GM12864 (cell line): ENCODE measurements at regions not wholly inside any gene's neighbourhood (a gene's known extent, or its start where the extent isn't known, plus 50 kb on each side); places are given as distances from the start of the nearest gene placed in this dataset.

Experiments
- DNase-seq: peaks from one replicate; pipeline ENCODE4 v3.0.0-alpha.2; 2011; ENCODE audit warnings: low read depth
- H3K4me3 ChIP-seq: 2 replicates; pipeline ENCODE4 v1.5.1; 2011; ENCODE audit warnings: mild to moderate bottlenecking, low read depth, low read length, control low read depth
- TF ChIP-seq, protein P1 (sequence below): IDR thresholded peaks from 2 replicates; pipeline ENCODE4 v1.5.1; 2011; ENCODE audit warnings: low read depth, mild to moderate bottlenecking, moderate library complexity, low read length, control low read depth, inconsistent platforms; ENCODE audit errors: missing control alignments

DNA sequence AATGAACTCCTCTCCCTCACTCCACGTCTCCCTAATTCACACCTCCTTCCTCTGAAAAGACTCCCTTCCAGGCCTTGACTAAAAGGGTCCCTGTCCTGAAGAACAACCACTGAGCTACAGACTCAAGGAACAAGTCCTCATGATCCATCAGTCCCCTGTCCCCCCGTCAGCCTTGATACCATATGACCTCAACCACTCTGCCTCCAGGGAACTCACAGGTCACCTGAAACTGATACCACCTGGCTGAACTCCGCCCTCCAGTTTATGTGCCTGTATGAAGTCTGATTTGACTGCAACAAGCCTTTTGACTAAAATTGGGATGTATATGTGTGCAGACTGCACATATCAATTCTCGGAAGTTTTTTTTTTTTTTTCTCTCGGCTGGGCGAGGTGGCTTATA lies 88.7 kb downstream of the UGCG start:
- TF ChIP-seq, protein P1, sequence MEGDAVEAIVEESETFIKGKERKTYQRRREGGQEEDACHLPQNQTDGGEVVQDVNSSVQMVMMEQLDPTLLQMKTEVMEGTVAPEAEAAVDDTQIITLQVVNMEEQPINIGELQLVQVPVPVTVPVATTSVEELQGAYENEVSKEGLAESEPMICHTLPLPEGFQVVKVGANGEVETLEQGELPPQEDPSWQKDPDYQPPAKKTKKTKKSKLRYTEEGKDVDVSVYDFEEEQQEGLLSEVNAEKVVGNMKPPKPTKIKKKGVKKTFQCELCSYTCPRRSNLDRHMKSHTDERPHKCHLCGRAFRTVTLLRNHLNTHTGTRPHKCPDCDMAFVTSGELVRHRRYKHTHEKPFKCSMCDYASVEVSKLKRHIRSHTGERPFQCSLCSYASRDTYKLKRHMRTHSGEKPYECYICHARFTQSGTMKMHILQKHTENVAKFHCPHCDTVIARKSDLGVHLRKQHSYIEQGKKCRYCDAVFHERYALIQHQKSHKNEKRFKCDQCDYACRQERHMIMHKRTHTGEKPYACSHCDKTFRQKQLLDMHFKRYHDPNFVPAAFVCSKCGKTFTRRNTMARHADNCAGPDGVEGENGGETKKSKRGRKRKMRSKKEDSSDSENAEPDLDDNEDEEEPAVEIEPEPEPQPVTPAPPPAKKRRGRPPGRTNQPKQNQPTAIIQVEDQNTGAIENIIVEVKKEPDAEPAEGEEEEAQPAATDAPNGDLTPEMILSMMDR = no peak
- peak; percentile 92 for DNase-seq
- H3K4me3 ChIP-seq = no peak overlapping the region

DNA sequence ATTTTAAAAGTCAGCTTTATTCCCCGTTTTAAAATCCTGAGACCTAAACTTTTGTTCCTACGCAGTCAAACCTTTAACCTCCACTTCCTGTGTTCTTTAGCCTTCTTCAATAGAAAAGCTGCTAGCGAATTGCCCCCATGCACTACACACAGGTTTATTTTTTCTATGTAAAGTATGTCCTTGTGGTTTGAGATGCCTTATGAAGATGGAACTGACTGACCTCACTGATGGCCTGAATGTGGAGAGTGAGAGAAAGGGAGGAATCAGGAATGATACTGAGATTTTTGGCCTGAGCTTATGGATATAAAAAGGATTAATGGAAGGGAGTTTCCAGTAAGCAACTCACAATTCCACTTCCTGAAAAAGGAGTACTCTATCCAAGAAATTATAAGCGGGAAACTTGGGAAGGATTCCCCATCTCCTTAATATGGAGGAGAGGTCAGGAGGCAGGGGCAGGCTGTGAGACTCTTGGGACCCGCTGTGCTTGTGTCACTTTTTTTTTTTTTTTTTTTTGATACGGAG lies 89.5 kb downstream of the UGCG start:
- TF ChIP-seq, protein P1 = no peak
- no peak overlapping the region for H3K4me3 ChIP-seq
- DNase-seq = no peak
